ENCODE measurements at regions not wholly inside any gene's neighbourhood (a gene's known extent, or its start where the extent isn't known, plus 50 kb on each side); places are given as distances from the start of the nearest gene placed in this dataset.
"Not testable (repeated sequence)": the region's sequence is repeated elsewhere in the genome, so short reads cannot be mapped to it uniquely, and the experiment has no call there.

- DNase-seq: no peak
These were observed 175.5 kb downstream of the RFPL4B start for GRCh38 chr6:112522587-112522986.

- no peak for DNase-seq
These were observed 176.9 kb downstream of the RFPL4B start for GRCh38 chr6:112524071-112524470.

GRCh38 chr6:112525749-112526148 lies 178.6 kb downstream of the RFPL4B start:
- no peak for DNase-seq

GRCh38 chr6:112526594-112526993 lies 179.5 kb downstream of the RFPL4B start:
- no peak for DNase-seq

- not testable (repeated sequence) for DNase-seq
These were observed 181.2 kb downstream of the RFPL4B start for GRCh38 chr6:112528306-112528705.

GRCh38 chr6:112535816-112536215 lies 188.7 kb downstream of the RFPL4B start:
- no peak for DNase-seq

GRCh38 chr6:112539355-112539754 lies 192.2 kb downstream of the RFPL4B start:
- DNase-seq: no peak

GRCh38 chr6:112541847-112542246 lies 194.7 kb downstream of the RFPL4B start:
- DNase-seq: not testable (repeated sequence)

GRCh38 chr6:112547321-112548085 lies 200.4 kb downstream of the RFPL4B start:
- DNase-seq: not testable (repeated sequence)

GRCh38 chr6:112549749-112550148 lies 202.6 kb downstream of the RFPL4B start:
- DNase-seq: no peak

- DNase-seq: no peak
These were observed 210.3 kb downstream of the RFPL4B start for GRCh38 chr6:112557435-112557834.

GRCh38 chr6:112557961-112558360 lies 210.8 kb downstream of the RFPL4B start:
- DNase-seq: no peak

- no peak for DNase-seq
These were observed 213.5 kb downstream of the RFPL4B start for GRCh38 chr6:112560651-112561050.

- no peak for DNase-seq
These were observed 215.4 kb downstream of the RFPL4B start for GRCh38 chr6:112562301-112563231.

- DNase-seq: no peak
These were observed 216.2 kb downstream of the RFPL4B start for GRCh38 chr6:112563368-112563767.

- no peak for DNase-seq
These were observed 220.9 kb downstream of the RFPL4B start for GRCh38 chr6:112568066-112568465.

GRCh38 chr6:112571488-112572270 lies 224.5 kb downstream of the RFPL4B start:
- no peak for DNase-seq

- no peak for DNase-seq
These were observed 227.1 kb downstream of the RFPL4B start for GRCh38 chr6:112574190-112574589.

- no peak for DNase-seq
These were observed 228.2 kb downstream of the RFPL4B start for GRCh38 chr6:112575309-112575834.

GRCh38 chr6:112576423-112576822 lies 229.3 kb downstream of the RFPL4B start:
- DNase-seq: no peak

- no peak for DNase-seq
These were observed 232.5 kb downstream of the RFPL4B start for GRCh38 chr6:112579601-112580000.

GRCh38 chr6:112581015-112581414 lies 233.9 kb downstream of the RFPL4B start:
- no peak for DNase-seq

GRCh38 chr6:112590326-112590725 lies 243.2 kb downstream of the RFPL4B start:
- no peak for DNase-seq
